Stimulated activated CD4-positive, alpha-beta T cell treated with anti-CD3 and anti-CD28 coated beads, Interleukin-4, amount 100 ng/mL, for 48 hours (primary cell): ENCODE measurements at regions not wholly inside any gene's neighbourhood (a gene's known extent, or its start where the extent isn't known, plus 50 kb on each side); places are given as distances from the start of the nearest gene placed in this dataset.

Experiments used
- DNase-seq, 2 donors: peaks; one replicate each; pipeline ENCODE4 v3.0.0-alpha.2; 2020; ENCODE audit warnings: low read depth in 2 of 2

- DNase-seq: no peak
Observed at GRCh38 chr14:29216268-29217232, 450.0 kb downstream of the FOXG1 start.

GRCh38 chr14:29217813-29218450 lies 451.3 kb downstream of the FOXG1 start:
- no peak for DNase-seq

- DNase-seq: no peak
Observed at GRCh38 chr14:29220072-29220471, 453.5 kb downstream of the FOXG1 start.

- no peak for DNase-seq
Observed at GRCh38 chr14:29220566-29220965, 454.0 kb downstream of the FOXG1 start.

- DNase-seq: no peak
Observed at GRCh38 chr14:29222006-29222405, 455.4 kb downstream of the FOXG1 start.

- DNase-seq: no peak
Observed at GRCh38 chr14:29222671-29223268, 456.2 kb downstream of the FOXG1 start.

GRCh38 chr14:29223947-29224346 lies 457.4 kb downstream of the FOXG1 start:
- no peak for DNase-seq

- DNase-seq: no peak
Observed at GRCh38 chr14:29227631-29228030, 461.0 kb downstream of the FOXG1 start.

- DNase-seq: no peak
Observed at GRCh38 chr14:29232153-29232552, 465.6 kb downstream of the FOXG1 start.

- DNase-seq: no peak
Observed at GRCh38 chr14:29232711-29233110, 466.1 kb downstream of the FOXG1 start.

- no peak for DNase-seq
Observed at GRCh38 chr14:29233188-29233587, 466.6 kb downstream of the FOXG1 start.

- DNase-seq: no peak
Observed at GRCh38 chr14:29235991-29236390, 469.4 kb downstream of the FOXG1 start.

GRCh38 chr14:29236401-29236800 lies 469.8 kb downstream of the FOXG1 start:
- DNase-seq: no peak

- no peak for DNase-seq
Observed at GRCh38 chr14:29236848-29237247, 470.3 kb downstream of the FOXG1 start.

- DNase-seq: no peak
Observed at GRCh38 chr14:29240066-29240465, 473.5 kb downstream of the FOXG1 start.

- no peak for DNase-seq
Observed at GRCh38 chr14:29242755-29243754, 476.5 kb downstream of the FOXG1 start.

- no peak for DNase-seq
Observed at GRCh38 chr14:29255692-29256091, 489.1 kb downstream of the FOXG1 start.

GRCh38 chr14:29262979-29263378 lies 496.4 kb downstream of the FOXG1 start:
- no peak for DNase-seq

GRCh38 chr14:29264865-29265264 lies 498.3 kb downstream of the FOXG1 start:
- no peak for DNase-seq

GRCh38 chr14:29265852-29266251 lies 499.3 kb downstream of the FOXG1 start:
- no peak for DNase-seq

- DNase-seq: no peak
Observed at GRCh38 chr14:29271669-29272068, 505.1 kb downstream of the FOXG1 start.
